PFSK-1 (cell line): ENCODE measurements at regions not wholly inside any gene's neighbourhood (a gene's known extent, or its start where the extent isn't known, plus 50 kb on each side); places are given as distances from the start of the nearest gene placed in this dataset.

Experiments used
- FOXP2 ChIP-seq: optimal IDR thresholded peaks from 2 replicates; pipeline ENCODE3; 2011; ENCODE audit warnings: borderline replicate concordance, control low read depth, inconsistent platforms; ENCODE audit not compliant: insufficient read depth; ENCODE audit errors: extremely low read length, extremely low read depth
- REST ChIP-seq, 2 experiments: IDR thresholded peaks; 2 replicates each; pipeline versions ENCODE4 v1.6.1 to v1.8.0; 2011 to 2012; ENCODE audit warnings: low read depth in 2 of 2, low read length in 2 of 2, control low read depth in 1 of 2, inconsistent platforms in 1 of 2, mild to moderate bottlenecking in 1 of 2, moderate library complexity in 1 of 2; ENCODE audit not compliant: insufficient read depth in 1 of 2

GRCh38 chr2:160791884-160792283, 298.3 kb upstream of the RBMS1 start:
- TF ChIP-seq FOXP2, result no peak
- no peak for TF ChIP-seq REST (IDR thresholded peaks at IDR 0.05; ENCODE audit: insufficient read depth in 1 of 2, low read depth in 2 of 2, low read length in 2 of 2)
